ENCODE measurements at regions not wholly inside any gene's neighbourhood (a gene's known extent, or its start where the extent isn't known, plus 50 kb on each side); places are given as distances from the start of the nearest gene placed in this dataset.
"Not testable (repeated sequence)": the region's sequence is repeated elsewhere in the genome, so short reads cannot be mapped to it uniquely, and the experiment has no call there.

DNA sequence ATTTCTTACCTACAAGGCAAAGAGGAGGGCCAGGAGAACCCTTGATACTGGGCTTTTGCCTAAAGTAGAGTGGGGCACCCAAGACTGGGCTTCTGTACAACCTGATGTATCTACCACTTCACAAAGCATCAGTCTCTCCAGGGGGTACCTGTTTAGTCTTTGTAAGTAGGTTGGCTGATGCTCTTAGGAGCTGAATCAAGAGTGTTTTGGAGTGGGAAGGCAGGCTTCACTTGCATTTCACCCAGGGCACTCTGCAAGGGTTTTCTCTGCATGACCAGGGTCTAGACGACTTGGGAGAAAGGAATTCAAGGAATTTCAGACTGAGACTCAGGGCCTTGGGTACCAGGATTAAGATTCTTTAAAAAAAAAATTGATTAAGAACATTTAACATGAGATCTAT is 361.5 kb downstream of the RFC3 start:
- DNase-seq = no peak

DNA sequence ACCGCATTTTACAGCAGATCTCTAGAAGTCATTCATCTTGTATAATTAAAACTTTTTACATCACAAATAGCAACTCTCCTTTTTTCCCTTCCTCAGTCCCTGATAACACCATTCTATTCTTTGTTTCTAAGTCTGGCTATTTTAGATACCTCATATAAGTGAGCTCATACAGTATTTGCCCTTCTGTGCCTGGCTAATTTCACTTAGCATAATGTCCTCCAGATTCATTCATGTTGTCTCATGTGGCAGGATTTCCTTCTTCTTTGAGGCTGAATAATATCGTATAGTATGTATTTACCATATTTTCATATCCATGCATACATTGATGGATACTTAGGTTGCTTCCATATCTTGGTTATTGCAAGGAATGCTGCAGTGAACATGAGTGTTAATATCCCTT is 362.0 kb downstream of the RFC3 start:
- no peak for DNase-seq

DNA sequence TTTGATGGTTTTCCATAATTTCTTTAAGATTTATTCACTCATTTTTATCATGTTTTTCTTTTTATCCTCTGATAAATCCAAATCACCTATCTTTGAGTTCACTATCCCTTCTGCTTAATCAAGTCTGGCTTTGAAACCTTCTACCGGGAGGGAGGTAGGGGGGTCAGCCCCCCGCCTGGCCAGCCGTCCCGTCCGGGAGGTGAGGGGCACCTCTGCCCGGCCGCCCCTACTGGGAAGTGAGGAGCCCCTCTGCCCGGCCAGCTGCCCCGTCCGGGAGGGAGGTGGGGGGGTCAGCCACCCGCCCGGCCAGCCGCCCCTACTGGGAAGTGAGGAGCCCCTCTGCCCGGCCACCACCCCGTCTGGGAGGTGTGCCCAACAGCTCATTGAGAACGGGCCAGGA is 363.3 kb downstream of the RFC3 start:
- not testable (repeated sequence) for DNase-seq

DNA sequence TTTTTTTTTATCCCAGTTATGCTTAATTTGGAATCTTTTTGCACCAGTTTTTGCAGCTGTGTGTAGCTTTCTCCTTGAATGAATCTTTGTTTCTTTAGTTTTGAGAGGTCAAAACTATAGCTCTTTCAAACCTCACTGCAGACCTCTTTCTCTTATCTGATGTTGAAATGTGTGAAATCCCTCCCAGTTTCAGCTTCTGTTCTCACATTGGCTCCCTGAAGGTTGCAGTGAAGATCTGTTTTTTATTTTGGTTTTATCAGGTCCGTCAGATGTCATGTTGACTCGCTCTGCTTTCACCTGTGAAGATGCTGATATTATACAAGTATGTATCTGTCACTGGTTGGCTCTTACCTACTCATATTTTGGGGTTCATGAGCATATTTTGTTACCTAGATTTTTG is 372.0 kb downstream of the RFC3 start:
- no peak for DNase-seq

DNA sequence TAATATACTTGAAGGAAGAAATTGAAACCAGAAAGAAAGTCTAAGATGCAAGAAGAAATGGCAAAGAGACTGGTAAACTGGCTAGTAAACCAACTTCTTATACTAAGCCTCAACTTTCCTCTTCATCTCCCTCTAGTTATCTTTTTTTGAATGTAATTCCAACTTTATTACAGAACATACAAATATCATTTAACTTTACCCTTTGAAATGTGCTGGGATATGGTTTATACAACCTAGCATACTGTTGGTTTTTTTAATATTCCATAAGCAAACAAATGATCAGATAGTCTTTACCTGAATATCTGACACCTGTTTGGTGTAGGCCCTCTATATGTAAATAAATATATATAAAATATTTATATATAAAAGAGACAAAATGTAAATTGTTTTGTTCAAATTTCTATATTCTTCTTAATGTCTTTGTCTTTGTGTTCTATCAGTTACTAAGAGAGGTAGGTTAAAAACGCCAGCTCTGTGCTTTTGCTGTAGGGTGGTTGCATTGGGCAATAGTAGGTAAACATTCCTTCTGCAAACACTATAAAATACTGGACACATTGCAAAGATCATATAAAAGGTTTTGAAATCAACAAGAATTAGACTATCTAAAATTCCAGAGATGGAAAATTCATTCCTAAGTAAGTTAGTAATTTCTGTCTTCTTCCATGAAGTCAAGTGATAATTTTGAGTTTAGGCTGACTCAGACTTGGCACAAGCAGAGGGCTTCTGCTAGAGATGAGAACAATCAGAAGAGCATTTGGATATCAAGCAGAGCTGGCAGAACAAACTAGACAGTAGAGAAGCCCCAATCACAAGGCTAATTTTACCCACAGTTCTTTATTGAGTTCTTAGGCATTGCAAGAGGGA is 383.3 kb downstream of the RFC3 start:
- no peak for DNase-seq

DNA sequence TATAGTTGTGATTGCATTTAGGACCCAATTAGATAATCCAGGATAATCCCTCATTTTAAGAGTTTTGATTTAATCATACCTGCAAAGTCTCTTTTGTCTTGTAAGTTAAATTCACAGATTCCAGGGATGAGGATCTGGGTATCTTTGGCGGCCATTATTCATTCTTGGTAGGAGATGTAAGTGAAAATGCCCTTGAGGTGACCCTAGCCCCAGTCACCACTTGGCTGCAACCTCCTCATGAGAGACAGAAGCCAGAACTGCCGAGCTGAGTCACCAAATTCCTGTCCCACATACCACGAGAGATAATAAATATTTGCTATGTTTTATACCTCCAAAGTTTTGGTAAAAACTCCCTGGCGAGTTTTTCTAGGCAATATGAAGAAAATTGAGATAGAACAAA is 389.4 kb downstream of the RFC3 start:
- no peak for DNase-seq

DNA sequence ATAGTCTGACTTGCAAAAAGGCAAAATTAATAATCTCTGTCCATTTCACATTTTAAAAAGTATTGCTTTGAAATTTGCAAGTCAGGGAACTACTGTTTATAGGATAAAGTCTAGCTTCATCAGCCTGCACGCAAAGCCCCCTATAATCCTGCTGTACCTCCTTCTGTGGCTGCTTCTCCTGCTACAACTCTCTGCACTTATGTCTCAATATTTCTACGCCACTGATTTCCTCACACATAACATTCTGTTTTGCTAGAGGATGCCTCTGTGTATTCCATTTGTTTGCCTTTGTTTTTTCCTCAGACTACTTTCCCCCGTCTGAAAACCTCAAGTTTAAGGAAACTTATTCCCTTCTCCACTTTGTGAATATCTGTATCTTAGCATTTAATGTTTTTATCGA is 389.9 kb downstream of the RFC3 start:
- no peak for DNase-seq

DNA sequence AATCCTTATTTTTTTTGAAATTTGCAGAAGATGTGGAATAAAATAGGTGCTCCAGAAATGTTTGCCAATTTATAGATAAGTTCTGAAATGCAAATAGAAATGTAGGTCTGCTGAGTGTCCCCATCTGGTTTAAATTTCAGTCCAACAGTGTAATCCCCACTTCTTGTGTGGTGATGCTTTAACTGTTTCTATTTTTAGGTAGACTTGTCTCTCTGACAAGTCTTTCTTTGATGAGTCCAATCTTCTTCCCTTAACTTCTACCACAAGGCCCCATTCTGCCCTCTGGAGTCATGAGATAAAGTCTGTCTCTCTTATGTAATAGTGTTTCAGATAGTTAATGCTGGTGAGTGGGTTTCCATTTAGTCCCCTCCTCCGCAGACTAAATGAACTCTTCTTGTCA is 390.4 kb downstream of the RFC3 start:
- DNase-seq = no peak

DNA sequence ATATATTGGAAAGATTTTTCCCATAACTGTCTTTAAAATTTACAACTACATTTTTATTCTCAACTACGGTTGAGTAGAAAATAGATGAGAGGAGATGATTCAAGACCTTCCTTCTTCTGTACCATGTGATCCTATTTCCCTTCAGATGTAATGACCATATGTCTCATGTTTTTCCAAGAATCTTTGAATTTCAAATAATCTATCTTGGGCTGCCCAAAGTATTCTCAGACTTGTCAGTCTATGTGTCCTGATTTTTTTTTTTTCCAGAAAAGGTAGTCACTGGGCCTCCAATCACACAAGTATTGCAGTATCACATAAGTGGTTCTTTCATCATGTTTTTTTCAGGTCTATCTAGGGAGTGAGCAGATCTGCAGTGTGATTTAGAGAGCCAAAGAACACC is 392.4 kb downstream of the RFC3 start:
- DNase-seq = no peak

DNA sequence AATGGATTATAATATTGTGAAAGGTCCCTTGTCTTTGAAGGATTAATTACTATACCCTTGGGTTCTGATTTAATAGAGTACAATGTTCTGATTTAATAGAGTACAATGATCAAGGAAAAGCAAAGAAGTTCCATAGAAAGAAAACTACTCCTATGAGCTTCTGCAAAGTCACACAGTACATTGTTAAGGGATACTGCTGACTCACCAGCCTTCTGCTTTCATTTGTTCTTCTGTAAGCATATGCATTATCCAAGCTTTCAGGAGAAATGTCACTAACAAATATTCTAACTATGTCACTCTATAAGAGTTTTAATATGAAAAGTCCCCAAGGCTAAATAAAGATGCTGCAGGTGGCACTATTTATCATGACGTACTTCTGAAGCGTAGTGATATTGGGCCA is 396.7 kb downstream of the RFC3 start:
- no peak for DNase-seq

DNA sequence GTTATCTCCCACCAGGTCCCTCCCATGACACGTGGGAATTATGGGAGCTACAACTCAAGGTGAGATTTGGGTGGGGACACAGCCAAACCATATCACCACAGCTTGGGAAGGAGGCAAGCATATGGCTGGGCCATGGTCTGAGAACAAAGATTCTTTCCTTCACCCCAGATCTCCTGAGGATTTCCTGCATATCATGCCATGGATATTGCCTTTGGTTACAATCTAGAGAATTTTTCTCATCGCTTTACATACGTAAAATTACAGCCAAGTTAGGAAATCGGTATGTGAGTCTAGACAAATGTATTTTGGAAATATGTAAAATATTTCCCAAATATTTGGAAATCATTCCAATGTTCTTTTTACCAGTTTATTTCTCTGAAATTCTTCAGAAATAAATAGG is 398.3 kb downstream of the RFC3 start:
- DNase-seq = no peak

DNA sequence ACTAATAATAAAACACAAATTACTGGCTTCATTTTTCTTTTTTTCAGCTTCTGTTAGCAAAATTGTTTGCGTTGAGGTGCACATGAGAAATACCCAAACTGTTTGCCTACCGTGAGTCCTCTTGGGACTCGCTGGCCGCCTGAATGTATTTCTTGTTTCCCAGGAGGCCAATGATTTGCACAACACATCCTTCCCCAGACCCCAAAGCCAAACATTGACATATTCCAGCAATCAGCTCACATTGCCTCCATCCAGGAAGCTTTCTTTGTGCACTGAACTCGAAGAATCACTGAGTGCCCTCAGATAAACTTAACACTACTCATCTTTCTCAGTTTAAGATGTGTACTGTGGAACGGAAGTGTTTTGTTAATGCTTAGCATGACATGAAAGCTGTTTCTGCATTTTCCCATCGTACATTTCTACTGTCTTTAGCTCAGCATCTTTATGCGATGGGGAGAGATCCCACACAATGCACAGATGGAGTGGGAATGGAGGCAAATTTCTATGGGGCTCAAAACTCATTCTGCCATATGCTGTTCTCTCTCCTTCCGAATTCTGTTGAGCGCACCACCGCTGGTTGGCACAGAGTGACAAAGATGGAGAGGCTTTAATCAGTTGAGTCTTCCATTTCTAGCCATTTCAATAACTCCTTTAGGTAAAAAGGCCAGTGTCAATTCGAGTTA is 399.5 kb downstream of the RFC3 start:
- DNase-seq = no peak

DNA sequence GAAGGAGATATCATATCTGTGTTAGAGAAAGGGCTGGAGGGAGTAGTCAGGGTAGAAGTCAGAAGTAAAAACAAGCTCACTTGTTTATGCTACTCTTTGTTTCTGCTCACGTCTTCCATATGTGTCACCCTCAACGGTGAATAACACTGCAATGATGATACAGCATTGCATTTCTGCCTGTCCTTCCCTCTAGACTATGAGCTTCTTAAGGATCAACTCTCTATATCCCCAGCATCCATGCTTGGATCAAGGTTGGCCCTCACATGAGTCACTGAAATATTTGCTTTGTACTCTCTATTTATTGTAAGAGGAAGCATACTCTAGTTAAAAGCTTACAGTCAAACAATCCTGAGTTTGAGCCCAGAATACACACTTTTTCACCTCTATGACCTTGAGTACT is 406.0 kb downstream of the RFC3 start:
- no peak for DNase-seq

DNA sequence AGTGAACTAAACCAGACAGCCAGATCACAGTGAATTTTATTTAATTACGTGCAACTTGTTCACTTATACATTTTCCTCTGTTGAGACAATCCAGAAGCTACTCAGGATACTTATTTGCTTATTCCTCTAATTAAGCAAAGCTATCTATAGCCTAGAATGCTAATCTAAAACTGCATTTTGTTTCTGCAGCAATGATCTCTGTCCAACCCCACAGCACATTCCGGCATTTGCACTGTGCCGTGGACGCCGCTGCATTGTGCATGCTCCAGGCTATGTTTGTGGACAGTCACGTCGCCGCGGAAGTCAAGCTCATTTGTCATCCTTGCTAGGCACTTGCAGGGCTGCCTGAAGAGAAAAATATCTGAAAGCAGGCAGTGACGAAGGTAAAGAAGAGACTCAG is 406.9 kb downstream of the RFC3 start:
- no peak for DNase-seq

DNA sequence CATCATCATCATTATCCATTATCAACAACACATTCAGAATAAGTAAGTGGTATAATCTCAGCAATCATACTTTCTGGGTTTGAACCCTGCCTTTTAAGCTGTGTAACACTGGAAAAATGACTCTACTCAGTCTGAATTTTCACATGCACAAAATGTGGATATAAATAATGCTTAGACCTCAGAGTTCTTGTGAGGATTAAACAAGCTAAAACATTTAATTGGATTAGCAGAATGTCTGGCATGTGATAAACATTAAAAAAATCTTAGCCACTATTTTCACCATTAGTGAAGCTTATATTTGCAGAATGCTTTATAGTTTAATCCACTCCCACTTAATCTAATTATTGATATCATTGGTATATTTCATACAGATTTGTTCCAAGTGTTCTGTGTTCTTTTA is 412.3 kb downstream of the RFC3 start:
- DNase-seq = no peak

DNA sequence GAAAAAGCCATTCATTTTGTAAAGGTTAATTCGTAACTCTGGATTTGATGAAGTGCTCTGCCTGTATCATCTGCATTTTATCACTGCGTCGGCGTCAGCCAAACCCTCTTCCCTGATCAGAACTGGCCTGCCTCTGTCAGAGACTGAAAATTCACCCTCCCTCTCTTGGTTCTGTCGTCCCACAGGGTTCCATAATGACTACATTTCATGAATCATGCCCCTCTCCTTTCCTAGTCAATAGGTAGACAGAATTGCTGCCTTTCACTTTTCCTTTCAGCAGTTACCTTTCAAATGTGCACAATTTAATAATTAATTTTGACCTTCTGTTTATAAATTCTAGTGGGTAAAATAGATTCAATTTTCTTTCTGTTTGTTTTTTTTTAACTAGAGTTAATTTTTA is 423.4 kb downstream of the RFC3 start:
- no peak for DNase-seq

DNA sequence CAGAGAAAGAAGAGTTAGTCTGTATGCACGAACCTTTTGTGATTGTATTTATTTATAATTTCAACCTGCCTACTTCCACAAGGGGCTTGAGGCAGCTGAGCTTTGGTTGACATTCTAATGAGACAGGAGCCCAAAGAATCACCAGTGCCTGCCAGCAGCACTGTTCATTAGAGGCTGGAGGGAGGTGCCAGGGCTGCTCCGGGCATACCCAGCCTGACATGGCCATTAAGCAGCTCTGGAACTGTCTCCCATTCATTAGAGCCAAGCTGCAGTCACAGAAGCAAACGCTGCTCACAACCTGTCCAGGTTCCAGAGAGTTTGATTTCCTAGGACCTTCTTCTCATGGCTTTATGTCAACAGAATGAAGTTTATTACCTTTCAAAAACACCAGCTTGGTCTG is 425.5 kb downstream of the RFC3 start:
- DNase-seq = no peak

DNA sequence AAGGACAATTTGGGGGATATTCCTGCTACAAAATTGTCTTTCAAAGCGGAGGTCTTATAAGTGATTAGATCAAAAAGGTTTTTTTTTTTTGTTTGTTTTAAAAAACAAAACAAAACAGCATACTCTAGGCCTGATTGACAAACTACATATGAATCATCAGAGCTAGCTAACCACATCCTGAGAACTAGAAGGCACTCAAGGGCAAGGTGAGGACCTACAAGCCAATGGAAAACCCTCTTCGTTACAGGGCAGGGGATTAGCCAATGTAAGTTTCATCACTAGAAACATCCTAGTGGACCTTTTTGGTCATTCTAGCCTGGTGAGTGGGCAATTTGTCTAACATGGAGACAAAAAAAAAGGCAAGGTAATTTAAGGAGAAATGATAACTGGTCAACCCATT is 428.6 kb downstream of the RFC3 start:
- no peak for DNase-seq

DNA sequence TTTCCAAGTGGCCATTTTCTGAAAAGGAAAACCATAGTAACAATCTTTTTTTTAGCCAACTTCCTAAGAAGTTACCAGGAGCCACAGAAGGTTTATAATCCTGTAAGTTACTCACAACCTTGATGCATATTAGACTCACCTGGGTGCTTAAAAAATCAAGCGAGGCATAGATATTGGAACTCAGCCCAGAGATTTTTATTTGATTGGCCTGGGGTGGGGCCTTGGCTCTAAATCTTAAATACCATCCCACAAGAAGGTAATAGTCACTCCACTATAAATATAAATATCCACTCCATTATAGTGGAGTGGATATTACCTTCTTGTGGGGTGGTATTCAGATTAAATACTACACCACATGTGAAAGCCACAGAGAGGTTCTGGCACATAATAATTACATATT is 429.6 kb downstream of the RFC3 start:
- no peak for DNase-seq

DNA sequence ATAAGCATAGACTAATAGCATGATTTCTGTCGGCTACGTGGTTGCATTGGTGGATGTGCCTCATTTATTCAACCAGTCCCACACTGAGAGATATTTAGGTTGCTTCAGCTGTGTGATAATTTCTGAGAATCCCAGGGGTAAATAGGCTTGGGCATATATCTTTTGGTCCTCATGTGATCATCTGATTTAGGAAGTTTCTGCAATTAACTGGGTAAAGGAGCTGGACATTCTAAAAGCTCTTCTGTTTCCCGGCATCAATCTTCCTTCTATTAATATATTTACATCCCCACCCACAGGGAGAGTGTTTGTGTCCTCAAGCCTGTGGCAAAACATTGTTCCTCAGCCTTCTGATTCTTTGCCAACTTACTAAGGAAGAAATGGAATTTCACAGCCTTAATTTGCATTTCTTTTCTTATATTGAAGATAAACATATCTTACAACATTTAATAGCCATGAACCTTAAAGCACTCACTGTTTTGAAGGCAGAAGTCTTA is 431.6 kb downstream of the RFC3 start:
- no peak for DNase-seq

DNA sequence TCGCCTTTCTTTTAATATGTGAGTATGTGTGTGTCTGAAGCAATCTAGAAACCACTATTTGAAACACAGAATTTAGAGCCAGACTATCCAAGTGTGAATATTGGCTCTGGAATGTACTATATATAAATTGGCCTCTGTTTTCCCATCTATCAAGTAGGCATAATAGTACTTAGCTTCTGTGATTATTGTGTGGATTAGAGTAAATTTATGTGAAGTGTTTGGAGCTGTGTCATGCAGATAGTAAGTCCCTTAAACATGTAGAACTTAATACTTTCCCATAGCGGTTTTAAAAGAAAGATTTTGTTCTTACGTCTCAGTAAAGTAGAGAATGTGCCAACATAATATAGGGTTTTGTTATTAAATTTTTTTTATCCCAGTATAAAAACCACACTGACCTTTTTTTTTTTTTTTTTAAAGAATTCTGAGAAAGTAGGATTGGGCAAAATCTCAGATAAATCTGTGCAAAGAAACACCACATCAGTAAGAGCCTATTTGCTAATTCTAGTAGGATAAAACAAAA is 432.3 kb downstream of the RFC3 start:
- no peak for DNase-seq

DNA sequence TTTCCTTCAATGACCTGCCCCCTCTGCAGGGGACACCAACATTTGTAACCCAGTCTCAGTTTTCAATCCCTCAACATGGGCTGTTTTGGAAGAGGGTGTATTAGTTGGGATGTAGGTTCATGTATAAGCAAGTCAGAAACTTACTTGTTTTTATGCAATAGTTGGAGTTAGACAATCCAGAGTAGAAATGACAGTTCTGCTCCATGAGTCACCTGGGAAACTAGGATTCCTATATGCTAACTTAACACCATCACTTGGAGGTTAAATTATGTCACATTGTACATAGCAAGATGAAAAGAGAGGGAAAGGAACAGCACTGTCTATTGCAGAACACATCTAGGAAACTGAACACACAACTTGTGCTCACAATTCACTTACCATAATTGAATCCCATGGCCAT is 436.4 kb downstream of the RFC3 start:
- DNase-seq = no peak

DNA sequence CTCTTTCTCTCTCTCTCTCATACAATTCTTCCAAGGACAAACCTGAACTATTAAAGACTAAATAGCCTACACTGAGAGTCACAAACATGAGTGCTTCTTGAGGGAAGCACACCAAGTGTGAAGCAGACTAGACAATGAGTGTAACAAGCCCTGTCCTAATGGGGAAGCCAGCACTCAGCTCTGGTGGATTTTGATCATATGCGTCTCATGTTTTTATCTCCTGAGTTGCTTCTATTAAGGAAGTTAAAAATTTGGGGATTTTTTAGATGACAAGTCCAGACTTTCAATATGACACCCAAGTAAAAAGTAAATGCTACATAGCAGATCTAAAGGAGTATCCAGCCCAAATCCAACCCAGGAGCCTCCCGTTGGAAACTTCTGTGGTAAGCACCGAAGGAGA is 437.8 kb downstream of the RFC3 start:
- DNase-seq = no peak

DNA sequence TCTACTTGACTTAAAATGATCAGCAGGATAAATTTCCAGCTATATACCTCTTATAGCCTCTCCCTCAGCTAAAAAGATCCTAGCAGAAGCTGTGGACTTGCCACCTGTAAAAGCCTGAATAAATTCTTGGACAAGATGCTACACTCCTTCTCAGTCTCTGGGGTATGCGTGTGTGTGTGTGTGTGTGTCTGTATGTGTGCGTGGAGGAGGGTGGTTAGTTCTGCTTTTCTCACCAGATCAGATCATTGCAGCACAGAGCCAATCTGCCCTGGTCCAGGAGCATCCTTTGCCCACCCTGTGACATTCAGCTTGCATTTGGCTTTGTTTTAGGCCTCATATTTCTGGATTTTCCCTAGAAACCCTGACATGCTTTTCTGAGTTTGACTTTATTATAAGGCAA is 438.3 kb downstream of the RFC3 start:
- DNase-seq = peak; percentile 0

Data from CD4-positive, alpha-beta T cell treated with Interleukin-12 subunit alpha and Interleukin-12 subunit beta, for 1 hour (primary cell).